PC-9 (cell line): ENCODE measurements at regions not wholly inside any gene's neighbourhood (a gene's known extent, or its start where the extent isn't known, plus 50 kb on each side); places are given as distances from the start of the nearest gene placed in this dataset.

Experiments used
- CTCF ChIP-seq: fragments of 200-600 bp; sonication (generic); conservative IDR thresholded peaks from 2 replicates; pipeline ENCODE4 v1.6.1; 2017; ENCODE audit warnings: mixed run types, antibody characterized with exemption, mild to moderate bottlenecking, moderate library complexity
- EZH2 ChIP-seq: fragments of 200-600 bp; sonication (generic); IDR thresholded peaks from 2 replicates; pipeline ENCODE4 v1.8.0; 2017; ENCODE audit warnings: antibody characterized with exemption, low read depth

- TF ChIP-seq CTCF (no peak), EZH2 (no peak)
Measured at GRCh38 chr4:106850691-106851090, 185.4 kb downstream of the DKK2 start.
